Right lobe of liver (tissue), 6 donors: ENCODE measurements at regions not wholly inside any gene's neighbourhood (a gene's known extent, or its start where the extent isn't known, plus 50 kb on each side); places are given as distances from the start of the nearest gene placed in this dataset.

Source experiments
- ATAC-seq, 4 donors: fragments of 200-7000 bp; cut with Tn5 transposase; one replicate each; pipeline ENCODE4 v1.9.1; 2020; ENCODE audit warnings: mild to moderate bottlenecking in 4 of 4, moderate library complexity in 4 of 4
- DNase-seq, 3 donors: peaks; one replicate each; pipeline ENCODE4 v3.0.0-alpha.2; 2020
- H3K27ac ChIP-seq, 3 donors: fragments of 200-600 bp; one replicate each; pipeline ENCODE4 v1.8.0; 2022
- H3K27me3 ChIP-seq, 2 donors: fragments of 200-600 bp; one replicate each; pipeline ENCODE4 v1.8.0; 2022
- H3K36me3 ChIP-seq, 4 donors: fragments of 200-600 bp; sonication (generic) in 1 of 4; one replicate each; pipeline versions ENCODE4 v1.5.1 to v1.8.0; 2017 to 2022; ENCODE audit warnings: control low read depth in 1 of 4
- H3K4me1 ChIP-seq, 4 donors: fragments of 200-600 bp; sonication (generic) in 1 of 4; one replicate each; pipeline versions ENCODE4 v1.5.1 to v1.8.0; 2017 to 2022; ENCODE audit warnings: control low read depth in 1 of 4
- H3K4me3 ChIP-seq, 3 donors: fragments of 200-600 bp; one replicate each; pipeline ENCODE4 v1.8.0; 2022
- H3K9me3 ChIP-seq, 4 donors: fragments of 200-600 bp; sonication (generic) in 1 of 4; one replicate each; pipeline versions ENCODE4 v1.5.1 to v1.8.0; 2017 to 2022; ENCODE audit warnings: control low read depth in 1 of 4
- POLR2A ChIP-seq: fragments of 450-650 bp; IDR thresholded peaks from one replicate; pipeline ENCODE4 v1.6.1; 2017; ENCODE audit warnings: antibody characterized with exemption, mild to moderate bottlenecking
- WGBS: methylation state at CpG from one replicate; pipeline ENCODE4 v1.1.6; 2018; ENCODE audit warnings: low coverage, low lambda C conversion rate; ENCODE audit not compliant: insufficient coverage; ENCODE audit errors: missing lambda C conversion rate; 5-methylcytosine and 5-hydroxymethylcytosine counted together
- intact Hi-C, 2 donors: fragments of 100-400 bp; cut with DNase I; formaldehyde crosslinking; loops; one replicate each; pipeline versions ENCODE4 v1.11.2 to v1.14.1; 2022
- TF ChIP-seq, protein P1 (sequence below), 4 donors: fragments of 200-600 bp in 3 of 4; fragments of 450-650 bp in 1 of 4; IDR thresholded peaks; one replicate each; pipeline versions ENCODE4 v1.5.1 to v1.8.0; 2016 to 2022; ENCODE audit warnings: antibody characterized with exemption in 4 of 4, mild to moderate bottlenecking in 2 of 4
- donor health status: DM: no; HTN: yes; CAD: no.
- donor health status: DM: no; HTN: no; CAD: no.
- donor health status: DM: no; HTN: no; CAD: no.
- donor health status: DM: no; HTN: yes; CAD: no.
- donor health status: DM: no; HTN: yes; CAD: no.

DNA sequence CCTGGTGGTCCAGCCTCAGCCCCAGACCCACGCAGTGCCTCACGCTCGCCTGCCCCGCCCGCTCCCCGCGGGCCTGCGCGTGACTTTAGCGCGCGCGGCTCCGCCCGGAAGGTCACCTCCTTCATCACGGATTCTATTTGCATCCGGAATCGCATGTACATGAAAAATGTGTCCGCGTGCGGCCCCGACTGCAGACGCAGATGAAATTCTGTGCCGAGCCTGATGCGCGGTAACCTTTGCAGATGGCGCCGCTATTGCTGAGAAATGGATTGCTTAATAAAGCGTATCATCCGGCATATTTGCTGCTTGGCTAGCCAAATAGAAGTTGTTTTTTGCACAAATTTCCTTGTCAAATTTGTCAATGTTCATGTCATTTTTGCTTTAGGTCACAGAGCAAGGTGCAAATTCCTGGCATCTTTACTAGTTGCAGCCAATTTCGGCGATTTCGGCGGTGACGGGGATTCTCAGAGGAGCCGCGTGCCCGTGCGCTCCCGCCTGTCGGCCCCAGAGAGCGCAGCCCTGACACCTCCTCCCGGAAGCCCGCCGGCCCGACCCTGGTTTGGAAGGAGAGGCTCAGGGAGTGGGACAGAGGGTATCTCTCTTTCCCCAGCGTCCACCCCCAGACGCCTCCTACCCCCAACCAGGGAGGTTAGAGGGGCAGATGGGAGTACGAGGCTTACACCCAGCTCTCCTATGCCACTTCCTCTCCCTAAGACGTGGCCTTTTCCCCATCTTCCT lies 85.9 kb upstream of the PAX2 start:
- DNase-seq (no peak), ATAC-seq (no peak)
- Histone ChIP-seq H3K9me3 (no peaks in the 10 kb centered on the region), H3K27me3 (peaks cover 0 to 31% of the 10 kb centered on the region in 2 donors), H3K4me3 (no peak overlapping the region), H3K27ac (no peak overlapping the region), H3K4me1 (peaks cover 0 to 4% (median 0%) of the 10 kb centered on the region in 4 donors), H3K36me3 (no peaks in the 10 kb centered on the region)
- intact Hi-C loops: loop anchor here in 1 of 2 donors (10.0 kb wide), 2 partner anchors 215 to 345 kb away; no protein-coding TSS in a partner anchor
- 7% methylated on average over 33 of the region's 50 CpGs for WGBS
- TF ChIP-seq, protein P1, sequence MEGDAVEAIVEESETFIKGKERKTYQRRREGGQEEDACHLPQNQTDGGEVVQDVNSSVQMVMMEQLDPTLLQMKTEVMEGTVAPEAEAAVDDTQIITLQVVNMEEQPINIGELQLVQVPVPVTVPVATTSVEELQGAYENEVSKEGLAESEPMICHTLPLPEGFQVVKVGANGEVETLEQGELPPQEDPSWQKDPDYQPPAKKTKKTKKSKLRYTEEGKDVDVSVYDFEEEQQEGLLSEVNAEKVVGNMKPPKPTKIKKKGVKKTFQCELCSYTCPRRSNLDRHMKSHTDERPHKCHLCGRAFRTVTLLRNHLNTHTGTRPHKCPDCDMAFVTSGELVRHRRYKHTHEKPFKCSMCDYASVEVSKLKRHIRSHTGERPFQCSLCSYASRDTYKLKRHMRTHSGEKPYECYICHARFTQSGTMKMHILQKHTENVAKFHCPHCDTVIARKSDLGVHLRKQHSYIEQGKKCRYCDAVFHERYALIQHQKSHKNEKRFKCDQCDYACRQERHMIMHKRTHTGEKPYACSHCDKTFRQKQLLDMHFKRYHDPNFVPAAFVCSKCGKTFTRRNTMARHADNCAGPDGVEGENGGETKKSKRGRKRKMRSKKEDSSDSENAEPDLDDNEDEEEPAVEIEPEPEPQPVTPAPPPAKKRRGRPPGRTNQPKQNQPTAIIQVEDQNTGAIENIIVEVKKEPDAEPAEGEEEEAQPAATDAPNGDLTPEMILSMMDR (IDR thresholded peaks at IDR 0.05): no peak
- no peak for TF ChIP-seq POLR2A

DNA sequence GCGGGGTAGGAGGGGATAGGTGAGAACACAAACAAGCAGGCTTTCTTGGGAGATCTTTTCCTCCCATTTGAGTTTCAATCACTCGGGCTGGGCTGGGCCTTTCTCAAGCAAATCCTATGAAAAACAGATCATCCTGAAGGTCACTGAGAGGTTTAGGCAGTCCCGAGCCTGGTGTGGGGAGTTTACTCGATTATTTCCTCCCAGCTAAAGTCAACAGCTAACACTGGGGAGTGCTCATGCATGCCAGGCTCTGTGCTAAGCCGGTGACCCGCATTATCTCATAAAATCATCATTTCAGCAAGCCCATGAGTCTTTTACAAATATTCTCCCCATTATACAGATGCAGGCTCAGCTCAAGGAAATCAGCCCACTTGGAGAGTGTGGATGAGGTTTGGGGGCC lies 85.0 kb upstream of the PAX2 start:
- no peaks in the 10 kb centered on the region for H3K36me3 ChIP-seq
- H3K4me1 ChIP-seq: peaks cover 0 to 3% (median 0%) of the 10 kb centered on the region in 4 donors
- DNase-seq (no peak), ATAC-seq (no peak)
- no peaks in the 10 kb centered on the region for H3K9me3 ChIP-seq
- intact Hi-C loops: loop anchor here in 1 of 2 donors (10.0 kb wide), 2 partner anchors 214 to 344 kb away; no protein-coding TSS in a partner anchor
- peaks cover 0 to 25% of the 10 kb centered on the region in 2 donors for H3K27me3 ChIP-seq
- no peak overlapping the region for H3K27ac ChIP-seq
- no peak for TF ChIP-seq POLR2A
- TF ChIP-seq, protein P1 (IDR thresholded peaks at IDR 0.05): no peak
- no peak overlapping the region for H3K4me3 ChIP-seq
- WGBS: 32% methylated on average over 5 of the region's 6 CpGs

DNA sequence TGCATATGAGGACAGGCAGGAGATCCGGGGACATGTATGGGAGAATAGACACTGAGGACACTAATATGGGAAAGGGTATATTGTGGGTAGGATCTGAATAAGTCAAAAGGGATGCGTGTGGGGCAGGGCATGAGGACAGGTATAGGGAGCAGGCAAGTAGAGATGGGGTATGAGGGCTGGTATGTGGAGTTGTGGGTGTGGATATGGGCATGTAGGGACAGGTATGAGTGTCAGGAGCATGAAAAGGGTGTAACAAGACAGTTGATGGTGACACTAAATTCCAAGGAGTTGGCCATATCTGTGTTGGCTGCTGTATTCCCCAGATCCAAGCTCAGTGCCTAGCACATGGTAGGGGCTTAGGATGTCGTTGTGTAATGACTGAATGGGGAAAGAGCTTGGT lies 84.4 kb upstream of the PAX2 start:
- DNase-seq (no peak), ATAC-seq (no peak)
- no peak for TF ChIP-seq POLR2A
- TF ChIP-seq, protein P1 (IDR thresholded peaks at IDR 0.05): no peak

GRCh38 chr10:100661520-100661919 lies 83.9 kb upstream of the PAX2 start:
- TF ChIP-seq POLR2A: no peak
- Histone ChIP-seq H3K4me3 (no peak overlapping the region), H3K27ac (no peak overlapping the region), H3K9me3 (no peaks in the 10 kb centered on the region), H3K27me3 (peaks cover 0 to 25% of the 10 kb centered on the region in 2 donors), H3K36me3 (no peaks in the 10 kb centered on the region), H3K4me1 (no peaks in the 10 kb centered on the region)
- DNase-seq (no peak), ATAC-seq (no peak)
- 42% methylated on average over 11 of the region's 13 CpGs for WGBS
- intact Hi-C loops: loop anchor here in 1 of 2 donors (10.0 kb wide), 2 partner anchors 213 to 343 kb away; no protein-coding TSS in a partner anchor

More for the DNA sequence above, 84.4 kb upstream of the PAX2 start:
- Histone ChIP-seq H3K9me3 (no peaks in the 10 kb centered on the region), H3K4me1 (peaks cover 0 to 3% (median 0%) of the 10 kb centered on the region in 4 donors), H3K27ac (no peak overlapping the region), H3K4me3 (no peak overlapping the region), H3K36me3 (no peaks in the 10 kb centered on the region), H3K27me3 (peaks cover 0 to 25% of the 10 kb centered on the region in 2 donors)
- 43% methylated on average over 2 of the region's 3 CpGs for WGBS
- intact Hi-C loops: loop anchor here in 1 of 2 donors (10.0 kb wide), 2 partner anchors 214 to 344 kb away; no protein-coding TSS in a partner anchor

DNA sequence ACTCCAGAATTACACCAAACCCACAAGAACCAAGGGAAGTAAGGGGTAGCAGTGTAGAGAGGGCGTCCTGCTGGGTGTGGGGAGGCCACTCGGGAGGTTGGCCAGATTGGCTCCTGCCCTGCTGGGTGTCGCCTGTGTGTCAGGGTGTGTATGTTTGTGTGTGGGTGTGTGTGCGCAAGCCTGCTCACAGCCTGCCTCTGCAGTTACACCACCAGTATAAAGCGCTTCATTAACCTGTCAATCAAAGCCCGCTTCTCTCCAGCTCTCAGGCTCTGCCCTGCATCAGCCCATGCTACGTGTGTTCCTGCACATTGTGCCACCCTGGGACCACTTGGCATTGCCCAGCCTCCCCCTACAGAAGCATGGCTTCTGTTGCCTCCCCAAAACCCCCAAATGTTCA lies 83.3 kb upstream of the PAX2 start:
- H3K27me3 ChIP-seq: peaks cover 0 to 22% of the 10 kb centered on the region in 2 donors
- no peak for ATAC-seq
- no peak for TF ChIP-seq POLR2A
- TF ChIP-seq, protein P1 (IDR thresholded peaks at IDR 0.05): no peak
- intact Hi-C loops: loop anchor here in 1 of 2 donors (10.0 kb wide), 2 partner anchors 213 to 343 kb away; no protein-coding TSS in a partner anchor
- no peaks in the 10 kb centered on the region for H3K36me3 ChIP-seq
- no peak for DNase-seq
- 57% methylated on average over 1 of the region's 7 CpGs for WGBS
- no peaks in the 10 kb centered on the region for H3K4me1 ChIP-seq
- H3K4me3 ChIP-seq: no peak overlapping the region
- H3K27ac ChIP-seq: no peak overlapping the region
- no peaks in the 10 kb centered on the region for H3K9me3 ChIP-seq
